Suprapubic skin (tissue), 4 donors: ENCODE measurements at regions not wholly inside any gene's neighbourhood (a gene's known extent, or its start where the extent isn't known, plus 50 kb on each side); places are given as distances from the start of the nearest gene placed in this dataset.

ENCODE experiments used
- DNase-seq, 2 donors: peaks; one replicate each; pipeline ENCODE4 v3.0.0-alpha.2; 2019; ENCODE audit warnings: low spot score in 2 of 2
- H3K27ac ChIP-seq: fragments of 200-600 bp; sonication (generic); one replicate; pipeline ENCODE4 v1.5.1; 2019
- H3K27me3 ChIP-seq: fragments of 200-600 bp; sonication (generic); one replicate; pipeline ENCODE4 v1.5.1; 2019
- H3K36me3 ChIP-seq: fragments of 200-600 bp; sonication (generic); one replicate; pipeline ENCODE4 v1.5.1; 2019
- H3K4me1 ChIP-seq: fragments of 200-600 bp; sonication (generic); one replicate; pipeline ENCODE4 v1.5.1; 2019
- H3K4me3 ChIP-seq: fragments of 200-600 bp; sonication (generic); one replicate; pipeline ENCODE4 v1.5.1; 2019; ENCODE audit warnings: mild to moderate bottlenecking
- H3K9me3 ChIP-seq: fragments of 200-600 bp; sonication (generic); one replicate; pipeline ENCODE4 v1.5.1; 2019
- EP300 ChIP-seq: sonication (generic); formaldehyde crosslinking; IDR thresholded peaks from one replicate; pipeline ENCODE4 v1.6.1; 2017; ENCODE audit warnings: antibody characterized with exemption
- POLR2A ChIP-seq, 2 donors: fragments of 450-650 bp; IDR thresholded peaks; one replicate each; pipeline ENCODE4 v1.6.1; 2017; ENCODE audit warnings: antibody characterized with exemption in 2 of 2, mild to moderate bottlenecking in 2 of 2, moderate library complexity in 2 of 2
- POLR2AphosphoS5 ChIP-seq, 3 donors: sonication (generic); formaldehyde crosslinking; IDR thresholded peaks; one replicate each; pipeline ENCODE4 v1.6.1; 2017; ENCODE audit warnings: antibody characterized with exemption in 3 of 3
- WGBS: methylation state at CpG from one replicate; pipeline ENCODE4 v1.1.5; 2018; 5-methylcytosine and 5-hydroxymethylcytosine counted together
- TF ChIP-seq, protein P1 (sequence below), 2 donors: fragments of 200-600 bp in 1 of 2; fragments of 450-650 bp in 1 of 2; sonication (generic) in 1 of 2; IDR thresholded peaks; one replicate each; pipeline ENCODE4 v1.5.1; 2016 to 2019; ENCODE audit warnings: antibody characterized with exemption in 2 of 2, mild to moderate bottlenecking in 1 of 2, moderate library complexity in 1 of 2

- no peaks in the 10 kb centered on the region for H3K36me3 ChIP-seq
- TF ChIP-seq, protein P1, sequence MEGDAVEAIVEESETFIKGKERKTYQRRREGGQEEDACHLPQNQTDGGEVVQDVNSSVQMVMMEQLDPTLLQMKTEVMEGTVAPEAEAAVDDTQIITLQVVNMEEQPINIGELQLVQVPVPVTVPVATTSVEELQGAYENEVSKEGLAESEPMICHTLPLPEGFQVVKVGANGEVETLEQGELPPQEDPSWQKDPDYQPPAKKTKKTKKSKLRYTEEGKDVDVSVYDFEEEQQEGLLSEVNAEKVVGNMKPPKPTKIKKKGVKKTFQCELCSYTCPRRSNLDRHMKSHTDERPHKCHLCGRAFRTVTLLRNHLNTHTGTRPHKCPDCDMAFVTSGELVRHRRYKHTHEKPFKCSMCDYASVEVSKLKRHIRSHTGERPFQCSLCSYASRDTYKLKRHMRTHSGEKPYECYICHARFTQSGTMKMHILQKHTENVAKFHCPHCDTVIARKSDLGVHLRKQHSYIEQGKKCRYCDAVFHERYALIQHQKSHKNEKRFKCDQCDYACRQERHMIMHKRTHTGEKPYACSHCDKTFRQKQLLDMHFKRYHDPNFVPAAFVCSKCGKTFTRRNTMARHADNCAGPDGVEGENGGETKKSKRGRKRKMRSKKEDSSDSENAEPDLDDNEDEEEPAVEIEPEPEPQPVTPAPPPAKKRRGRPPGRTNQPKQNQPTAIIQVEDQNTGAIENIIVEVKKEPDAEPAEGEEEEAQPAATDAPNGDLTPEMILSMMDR (IDR thresholded peaks at IDR 0.05) = no peak
- TF ChIP-seq POLR2AphosphoS5 (IDR thresholded peaks at IDR 0.05) (no peak), POLR2A (IDR thresholded peaks at IDR 0.05) (no peak), EP300 (no peak)
- peaks cover 9% of the 10 kb centered on the region for H3K9me3 ChIP-seq
- no peaks in the 10 kb centered on the region for H3K4me1 ChIP-seq
- WGBS = 94% methylated on average over 16 of the region's 17 CpGs
- H3K27ac ChIP-seq = no peak overlapping the region
- no peak overlapping the region for H3K4me3 ChIP-seq
- H3K27me3 ChIP-seq = peaks cover 23% of the 10 kb centered on the region
- DNase-seq = peak in 1 of 2 donors; percentile 65
Measured at GRCh38 chr7:157470701-157471131, 133.9 kb downstream of the DNAJB6 start.

- DNase-seq = peak in 1 of 2 donors; percentile 62
- peaks cover 17% of the 10 kb centered on the region for H3K27me3 ChIP-seq
- H3K9me3 ChIP-seq = peaks cover 9% of the 10 kb centered on the region
- no peaks in the 10 kb centered on the region for H3K4me1 ChIP-seq
- 79% methylated on average over 11 of the region's 11 CpGs for WGBS
- no peak overlapping the region for H3K4me3 ChIP-seq
- no peak overlapping the region for H3K27ac ChIP-seq
- TF ChIP-seq POLR2A (IDR thresholded peaks at IDR 0.05) (no peak), EP300 (no peak)
- TF ChIP-seq, protein P1 (IDR thresholded peaks at IDR 0.05) = no peak
- no peaks in the 10 kb centered on the region for H3K36me3 ChIP-seq
Measured at GRCh38 chr7:157471259-157472125, 134.7 kb downstream of the DNAJB6 start.

GRCh38 chr7:157472311-157473050 lies 135.7 kb downstream of the DNAJB6 start:
- H3K27ac ChIP-seq = no peak overlapping the region
- TF ChIP-seq POLR2AphosphoS5 (IDR thresholded peaks at IDR 0.05) = no peak
- no peak for TF ChIP-seq EP300
- TF ChIP-seq, protein P1 (IDR thresholded peaks at IDR 0.05) = no peak
- TF ChIP-seq POLR2A (IDR thresholded peaks at IDR 0.05) = no peak
- no peaks in the 10 kb centered on the region for H3K36me3 ChIP-seq
- DNase-seq = peak in 1 of 2 donors; percentile 43
- WGBS = 60% methylated on average over 6 of the region's 10 CpGs
- H3K4me3 ChIP-seq = no peak overlapping the region
- H3K27me3 ChIP-seq = peaks cover 11% of the 10 kb centered on the region
- no peaks in the 10 kb centered on the region for H3K4me1 ChIP-seq
- H3K9me3 ChIP-seq = peaks cover 9% of the 10 kb centered on the region

GRCh38 chr7:157473051-157473569 lies 136.3 kb downstream of the DNAJB6 start:
- no peaks in the 10 kb centered on the region for H3K36me3 ChIP-seq

More at GRCh38 chr7:157473051-157473569, 136.3 kb downstream of the DNAJB6 start:
- H3K9me3 ChIP-seq = peaks cover 9% of the 10 kb centered on the region
- no peaks in the 10 kb centered on the region for H3K4me1 ChIP-seq
- WGBS = 82% methylated on average over 4 of the region's 4 CpGs
- H3K27me3 ChIP-seq = peaks cover 8% of the 10 kb centered on the region
- TF ChIP-seq POLR2AphosphoS5 (IDR thresholded peaks at IDR 0.05) (no peak), EP300 (no peak), POLR2A (IDR thresholded peaks at IDR 0.05) (no peak)
- TF ChIP-seq, protein P1 (IDR thresholded peaks at IDR 0.05) = no peak
- no peak for DNase-seq
- no peak overlapping the region for H3K4me3 ChIP-seq
- no peak overlapping the region for H3K27ac ChIP-seq
